Body of pancreas (tissue), 4 donors: ENCODE measurements at regions not wholly inside any gene's neighbourhood (a gene's known extent, or its start where the extent isn't known, plus 50 kb on each side); places are given as distances from the start of the nearest gene placed in this dataset.

Experiments used
- POLR2A ChIP-seq, 3 donors: fragments of 450-650 bp; IDR thresholded peaks; one replicate each; pipeline ENCODE4 v1.6.1; 2016; ENCODE audit warnings: antibody characterized with exemption in 3 of 3, mild to moderate bottlenecking in 2 of 3
- TF ChIP-seq, protein P1 (sequence below), 7 experiments: fragments of 450-650 bp in 4 of 7; fragments of 200-600 bp in 3 of 7; sonication (generic) in 3 of 7; IDR thresholded peaks; one replicate each; pipeline ENCODE4 v1.5.1; 2016 to 2019; ENCODE audit warnings: antibody characterized with exemption in 7 of 7

- TF ChIP-seq, protein P1, sequence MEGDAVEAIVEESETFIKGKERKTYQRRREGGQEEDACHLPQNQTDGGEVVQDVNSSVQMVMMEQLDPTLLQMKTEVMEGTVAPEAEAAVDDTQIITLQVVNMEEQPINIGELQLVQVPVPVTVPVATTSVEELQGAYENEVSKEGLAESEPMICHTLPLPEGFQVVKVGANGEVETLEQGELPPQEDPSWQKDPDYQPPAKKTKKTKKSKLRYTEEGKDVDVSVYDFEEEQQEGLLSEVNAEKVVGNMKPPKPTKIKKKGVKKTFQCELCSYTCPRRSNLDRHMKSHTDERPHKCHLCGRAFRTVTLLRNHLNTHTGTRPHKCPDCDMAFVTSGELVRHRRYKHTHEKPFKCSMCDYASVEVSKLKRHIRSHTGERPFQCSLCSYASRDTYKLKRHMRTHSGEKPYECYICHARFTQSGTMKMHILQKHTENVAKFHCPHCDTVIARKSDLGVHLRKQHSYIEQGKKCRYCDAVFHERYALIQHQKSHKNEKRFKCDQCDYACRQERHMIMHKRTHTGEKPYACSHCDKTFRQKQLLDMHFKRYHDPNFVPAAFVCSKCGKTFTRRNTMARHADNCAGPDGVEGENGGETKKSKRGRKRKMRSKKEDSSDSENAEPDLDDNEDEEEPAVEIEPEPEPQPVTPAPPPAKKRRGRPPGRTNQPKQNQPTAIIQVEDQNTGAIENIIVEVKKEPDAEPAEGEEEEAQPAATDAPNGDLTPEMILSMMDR (IDR thresholded peaks at IDR 0.05): no peak
- no peak for TF ChIP-seq POLR2A (IDR thresholded peaks at IDR 0.05)
Measured at GRCh38 chr10:63021225-63021624, 111.9 kb upstream of the NRBF2 start.
